Occipital lobe (tissue), 1 donor: ENCODE measurements at regions not wholly inside any gene's neighbourhood (a gene's known extent, or its start where the extent isn't known, plus 50 kb on each side); places are given as distances from the start of the nearest gene placed in this dataset.

Experiments used
- DNase-seq: peaks from one replicate; lab custom pipeline; 2025; lab: John Stamatoyannopoulos, UW

GRCh38 chr4:15270201-15270600 lies 157.6 kb upstream of the C1QTNF7 start:
- no peak for DNase-seq

- no peak for DNase-seq
Measured at GRCh38 chr4:15286041-15286440, 141.8 kb upstream of the C1QTNF7 start.

- no peak for DNase-seq
Measured at GRCh38 chr4:15291122-15291521, 136.7 kb upstream of the C1QTNF7 start.

- DNase-seq, result no peak
Measured at GRCh38 chr4:15293711-15294110, 134.1 kb upstream of the C1QTNF7 start.

- no peak for DNase-seq
Measured at GRCh38 chr4:15294202-15294601, 133.6 kb upstream of the C1QTNF7 start.

GRCh38 chr4:15294832-15295231 lies 133.0 kb upstream of the C1QTNF7 start:
- no peak for DNase-seq

- no peak for DNase-seq
Measured at GRCh38 chr4:15295421-15296162, 132.2 kb upstream of the C1QTNF7 start.

GRCh38 chr4:15297344-15297743 lies 130.5 kb upstream of the C1QTNF7 start:
- DNase-seq, result no peak

- no peak for DNase-seq
Measured at GRCh38 chr4:15299627-15300026, 128.2 kb upstream of the C1QTNF7 start.

GRCh38 chr4:15303052-15303641 lies 124.7 kb upstream of the C1QTNF7 start:
- no peak for DNase-seq

- DNase-seq, result no peak
Measured at GRCh38 chr4:15314974-15315373, 112.9 kb upstream of the C1QTNF7 start.

GRCh38 chr4:15317246-15317645 lies 110.6 kb upstream of the C1QTNF7 start:
- DNase-seq, result no peak

GRCh38 chr4:15318621-15319348 lies 109.0 kb upstream of the C1QTNF7 start:
- no peak for DNase-seq

- DNase-seq, result no peak
Measured at GRCh38 chr4:15320121-15320678, 107.6 kb upstream of the C1QTNF7 start.

GRCh38 chr4:15322006-15322405 lies 105.8 kb upstream of the C1QTNF7 start:
- DNase-seq, result no peak

GRCh38 chr4:15325987-15326386 lies 101.8 kb upstream of the C1QTNF7 start:
- no peak for DNase-seq

GRCh38 chr4:15327311-15328298 lies 100.2 kb upstream of the C1QTNF7 start:
- DNase-seq, result no peak

- DNase-seq, result no peak
Measured at GRCh38 chr4:15331930-15332329, 95.9 kb upstream of the C1QTNF7 start.

- DNase-seq, result no peak
Measured at GRCh38 chr4:15332377-15332776, 95.5 kb upstream of the C1QTNF7 start.

- DNase-seq, result no peak
Measured at GRCh38 chr4:15333692-15334633, 93.9 kb upstream of the C1QTNF7 start.
